H1 (cell line): ENCODE measurements at regions not wholly inside any gene's neighbourhood (a gene's known extent, or its start where the extent isn't known, plus 50 kb on each side); places are given as distances from the start of the nearest gene placed in this dataset.

Source experiments
- CTCF ChIA-PET: fragments of 300-600 bp; sonication (Branson Sonifier 250); formaldehyde crosslinking; loops from one replicate; lab custom pipeline; 2021; ENCODE audit not compliant: partially characterized antibody; lab: Charles Lee
- POLR2A ChIA-PET: fragments of 300-600 bp; sonication (Branson Sonifier 250); formaldehyde crosslinking; loops from one replicate; lab custom pipeline; 2021; ENCODE audit warnings: inconsistent platforms; ENCODE audit not compliant: partially characterized antibody; lab: Charles Lee
- DNase-seq, 2 experiments: peaks; one replicate each; pipeline versions ENCODE4 v3.0.0 to v3.0.0-alpha.2; 2010 to 2022; ENCODE audit warnings: low spot score in 2 of 2, low read depth in 1 of 2, mixed read lengths in 1 of 2
- FAIRE-seq: peaks from 2 replicates; lab custom pipeline; 2011; peaks lifted over from hg19 to GRCh38; lab: Jason Lieb, UNC
- H2AFZ ChIP-seq: 2 replicates; pipeline ENCODE4 v1.8.1; 2012; ENCODE audit warnings: low read length, inconsistent platforms
- H2AK5ac ChIP-seq: 2 replicates; pipeline ENCODE4 v1.6.1; 2013; ENCODE audit warnings: low read depth, low read length
- H2BK120ac ChIP-seq: replicated peaks from 2 replicates; pipeline ENCODE3; 2013; ENCODE audit warnings: low read depth, low read length, inconsistent platforms
- H2BK12ac ChIP-seq: 2 replicates; pipeline ENCODE4 v1.6.1; 2013; ENCODE audit warnings: low read depth, low read length
- H2BK15ac ChIP-seq: 2 replicates; pipeline ENCODE4 v1.6.1; 2013; ENCODE audit warnings: low read length
- H2BK20ac ChIP-seq: 2 replicates; pipeline ENCODE4 v1.6.1; 2013; ENCODE audit warnings: low read length
- H2BK5ac ChIP-seq: 2 replicates; pipeline ENCODE4 v1.6.1; 2013; ENCODE audit warnings: low read depth, low read length
- H3K14ac ChIP-seq: 2 replicates; pipeline ENCODE4 v1.6.1; 2013; ENCODE audit warnings: inconsistent platforms; ENCODE audit not compliant: insufficient read length
- H3K18ac ChIP-seq: 2 replicates; pipeline ENCODE4 v1.6.1; 2013; ENCODE audit warnings: low read length; ENCODE audit errors: extremely low read depth
- H3K23ac ChIP-seq: 2 replicates; pipeline ENCODE4 v1.6.1; 2013; ENCODE audit warnings: inconsistent platforms; ENCODE audit not compliant: insufficient read length
- H3K23me2 ChIP-seq: 2 replicates; pipeline ENCODE4 v1.6.1; 2013; ENCODE audit warnings: low read depth, low read length
- H3K27ac ChIP-seq: 2 replicates; pipeline ENCODE4 v1.6.1; 2011; ENCODE audit warnings: low read depth, low read length, inconsistent platforms
- H3K27me3 ChIP-seq, 4 experiments: replicated peaks in 1 of 4; 1 replicate in 1 of 4; 2 replicates in 3 of 4; pipeline versions ENCODE4 v1.6.1 to v1.8.1; 2011 to 2013; ENCODE audit warnings: low read length in 3 of 4, mild to moderate bottlenecking in 3 of 4, inconsistent platforms in 2 of 4, mixed read lengths in 2 of 4, moderate library complexity in 1 of 4; ENCODE audit not compliant: control insufficient read depth in 3 of 4, insufficient read depth in 3 of 4; ENCODE audit errors: extremely low read depth in 1 of 4
- H3K36me3 ChIP-seq, 4 experiments: 2 replicates each; pipeline versions ENCODE4 v1.6.1 to v1.8.1; 2011 to 2013; ENCODE audit warnings: mild to moderate bottlenecking in 4 of 4, low read length in 3 of 4, moderate library complexity in 2 of 4, control low read depth in 1 of 4, inconsistent platforms in 1 of 4; ENCODE audit not compliant: insufficient read depth in 4 of 4, control insufficient read depth in 2 of 4
- H3K4ac ChIP-seq: replicated peaks from 2 replicates; pipeline ENCODE3; 2013; ENCODE audit warnings: low read length, low read depth, mixed read lengths, inconsistent platforms; ENCODE audit not compliant: insufficient read length
- H3K4me1 ChIP-seq, 4 experiments: replicated peaks in 1 of 4; 1 replicate in 1 of 4; 2 replicates in 3 of 4; pipeline versions ENCODE4 v1.6.1 to v1.8.1; 2011 to 2013; ENCODE audit warnings: low read length in 3 of 4, inconsistent platforms in 2 of 4, mixed read lengths in 1 of 4; ENCODE audit not compliant: insufficient read depth in 4 of 4, control insufficient read depth in 3 of 4
- H3K4me2 ChIP-seq, 2 experiments: 2 replicates each; pipeline versions ENCODE4 v1.6.1 to v1.8.1; 2011 to 2013; ENCODE audit warnings: low read depth in 2 of 2, low read length in 2 of 2, control low read depth in 1 of 2, inconsistent platforms in 1 of 2, mild to moderate bottlenecking in 1 of 2; ENCODE audit not compliant: insufficient read depth in 1 of 2
- H3K4me3 ChIP-seq, 4 experiments: fragments of 200-600, 300-600 bp in 1 of 4; sonication (generic), shearing (Covaris generic), sonication (Bioruptor Twin) in 1 of 4; 2 replicates each; pipeline versions ENCODE4 v1.5.1 to v1.8.1; 2011 to 2016; ENCODE audit warnings: low read length in 4 of 4, low read depth in 3 of 4, control low read depth in 2 of 4, inconsistent platforms in 2 of 4, mild to moderate bottlenecking in 2 of 4, mixed read lengths in 1 of 4, moderate library complexity in 1 of 4; ENCODE audit not compliant: insufficient read depth in 2 of 4; ENCODE audit errors: extremely low read depth in 1 of 4
- H3K56ac ChIP-seq: replicated peaks from 2 replicates; pipeline ENCODE3; 2013; ENCODE audit warnings: low read depth, mild to moderate bottlenecking, mixed read lengths, low read length, inconsistent platforms; ENCODE audit not compliant: insufficient read length
- H3K79me1 ChIP-seq: 2 replicates; pipeline ENCODE4 v1.6.1; 2013; ENCODE audit warnings: low read depth, low read length, control low read depth
- H3K79me2 ChIP-seq, 2 experiments: 2 replicates each; pipeline versions ENCODE4 v1.6.1 to v1.8.1; 2012 to 2013; ENCODE audit warnings: low read length in 2 of 2, mild to moderate bottlenecking in 2 of 2, inconsistent platforms in 1 of 2; ENCODE audit not compliant: insufficient read depth in 2 of 2, control insufficient read depth in 1 of 2
- H3K9ac ChIP-seq, 4 experiments: replicated peaks in 1 of 4; 1 replicate in 1 of 4; 2 replicates in 3 of 4; pipeline versions ENCODE4 v1.6.1 to v1.8.1; 2011 to 2013; ENCODE audit warnings: low read depth in 3 of 4, low read length in 3 of 4, control low read depth in 2 of 4, mild to moderate bottlenecking in 2 of 4, moderate library complexity in 2 of 4, inconsistent platforms in 1 of 4; ENCODE audit errors: extremely low read depth in 1 of 4
- H3K9me3 ChIP-seq, 2 experiments: 2 replicates each; pipeline versions ENCODE4 v1.6.1 to v1.8.1; 2012 to 2013; ENCODE audit warnings: mild to moderate bottlenecking in 2 of 2, moderate library complexity in 2 of 2, control low read depth in 1 of 2, inconsistent platforms in 1 of 2, low read depth in 1 of 2, low read length in 1 of 2, mixed read lengths in 1 of 2; ENCODE audit not compliant: insufficient read depth in 2 of 2
- H4K20me1 ChIP-seq, 2 experiments: replicated peaks in 1 of 2; 2 replicates each; pipeline versions ENCODE3 to v1.8.1; 2011 to 2013; ENCODE audit warnings: inconsistent platforms in 2 of 2, low read length in 2 of 2, mild to moderate bottlenecking in 1 of 2; ENCODE audit not compliant: insufficient read depth in 2 of 2, control insufficient read depth in 1 of 2
- H4K5ac ChIP-seq: 2 replicates; pipeline ENCODE4 v1.6.1; 2013; ENCODE audit warnings: low read length, low read depth, mixed read lengths, inconsistent platforms; ENCODE audit not compliant: insufficient read length
- H4K8ac ChIP-seq: 2 replicates; pipeline ENCODE4 v1.8.0; 2013; ENCODE audit warnings: mild to moderate bottlenecking, moderate library complexity, low read length, inconsistent platforms; ENCODE audit not compliant: insufficient read depth; ENCODE audit errors: extremely low read depth
- H4K91ac ChIP-seq: replicated peaks from 2 replicates; pipeline ENCODE3; 2013; ENCODE audit warnings: low read length, mixed read lengths, inconsistent platforms; ENCODE audit not compliant: insufficient read length
- CTBP2 ChIP-seq: IDR thresholded peaks from 2 replicates; pipeline ENCODE4 v1.7.0; 2011; ENCODE audit warnings: borderline replicate concordance, mild to moderate bottlenecking, moderate library complexity, mixed read lengths, low read length; ENCODE audit not compliant: insufficient read depth, insufficient read length
- FOSL1 ChIP-seq: IDR thresholded peaks from 2 replicates; pipeline ENCODE4 v1.6.1; 2011; ENCODE audit warnings: mild to moderate bottlenecking, low read depth, low read length, moderate library complexity; ENCODE audit not compliant: insufficient read depth
- GTF2F1 ChIP-seq: IDR thresholded peaks from 2 replicates; pipeline ENCODE4 v1.6.1; 2012; ENCODE audit warnings: low read depth, low read length, improper control_type of control experiment, borderline replicate concordance
- HDAC6 ChIP-seq: IDR thresholded peaks from one replicate; pipeline ENCODE4 v1.7.1; 2012; ENCODE audit warnings: low read depth, mild to moderate bottlenecking, inconsistent platforms, low read length, moderate library complexity
- JUN ChIP-seq: IDR thresholded peaks from 2 replicates; pipeline ENCODE4 v1.6.1; 2011; ENCODE audit warnings: low read depth, mild to moderate bottlenecking, improper control_type of control experiment, low read length
- KDM1A ChIP-seq: fragments of 200-600, 300-600 bp; sonication (generic); IDR thresholded peaks from 2 replicates; pipeline ENCODE4 v1.7.1; 2016; ENCODE audit warnings: mild to moderate bottlenecking, low read length, borderline replicate concordance
- KDM4A ChIP-seq: IDR thresholded peaks from one replicate; pipeline ENCODE4 v1.7.1; 2012; ENCODE audit warnings: low read depth, mild to moderate bottlenecking, moderate library complexity, low read length, inconsistent platforms; ENCODE audit not compliant: severe bottlenecking
- KDM5A ChIP-seq: fragments of 200-600 bp; IDR thresholded peaks from 2 replicates; pipeline ENCODE4 v1.7.1; 2012; ENCODE audit warnings: mild to moderate bottlenecking, low read length, inconsistent platforms, mixed read lengths
- PHF8 ChIP-seq: fragments of 200-600 bp; sonication (generic); conservative IDR thresholded peaks from 2 replicates; pipeline ENCODE4 v1.7.1; 2012; ENCODE audit warnings: low read depth, mild to moderate bottlenecking, inconsistent platforms, low read length, moderate library complexity
- RXRA ChIP-seq: IDR thresholded peaks from 2 replicates; pipeline ENCODE4 v1.6.1; 2011; ENCODE audit warnings: low read depth, mild to moderate bottlenecking, low read length, moderate library complexity; ENCODE audit not compliant: insufficient read depth
- SIX5 ChIP-seq: IDR thresholded peaks from 2 replicates; pipeline ENCODE4 v1.6.1; 2011; ENCODE audit warnings: mild to moderate bottlenecking, low read depth, low read length
- SP4 ChIP-seq: IDR thresholded peaks from 2 replicates; pipeline ENCODE4 v1.6.1; 2012; ENCODE audit warnings: low read length, inconsistent platforms
- WGBS, 2 experiments: shearing (Covaris generic) in 1 of 2; methylation state at CpG; one replicate each; pipeline versions ENCODE4 v1.1.6 to v1.1.7; 2013 to 2015; ENCODE audit warnings: low lambda C conversion rate in 2 of 2, mixed read lengths in 2 of 2, inconsistent platforms in 1 of 2, low coverage in 1 of 2, missing lambda C conversion rate in 1 of 2; ENCODE audit not compliant: insufficient replicate concordance in 2 of 2, insufficient coverage in 1 of 2, insufficient read length in 1 of 2; ENCODE audit errors: extremely low coverage in 1 of 2, missing lambda C conversion rate in 1 of 2; 5-methylcytosine and 5-hydroxymethylcytosine counted together
- TF ChIP-seq, protein P1 (sequence below), 3 experiments: IDR thresholded peaks; 1 replicate in 2 of 3; 2 replicates in 1 of 3; pipeline versions ENCODE4 v1.5.1 to v1.6.1; 2011; ENCODE audit warnings: low read length in 3 of 3, mild to moderate bottlenecking in 3 of 3, inconsistent platforms in 2 of 3, low read depth in 1 of 3, moderate library complexity in 1 of 3; ENCODE audit not compliant: insufficient read depth in 1 of 3; ENCODE audit errors: control extremely low read depth in 1 of 3

DNA sequence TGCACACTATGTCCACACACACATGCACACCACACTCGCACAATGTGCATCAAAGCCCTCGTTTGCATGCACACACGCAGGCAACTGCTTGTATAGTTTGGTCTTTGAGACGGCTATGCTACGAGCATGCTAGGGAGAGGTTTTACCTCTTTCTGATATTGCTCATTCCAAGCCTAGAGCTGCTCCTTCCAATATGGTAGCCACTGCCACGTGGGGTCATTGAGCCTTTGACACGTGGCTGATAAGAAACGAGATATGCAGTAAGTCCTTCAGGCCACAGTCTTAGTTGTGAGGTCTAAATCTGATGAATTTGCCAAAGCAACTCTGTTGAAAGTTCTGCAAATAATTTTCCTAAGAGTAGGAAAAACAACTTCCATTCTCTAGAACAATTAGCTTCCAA is 204.4 kb downstream of the KLF6 start:
- no peak for FAIRE-seq
- Histone ChIP-seq H2AK5ac (no peak overlapping the region), H3K27ac (no peak overlapping the region), H3K14ac (no peak overlapping the region), H2BK15ac (no peak overlapping the region), H4K20me1 (no peaks in the 10 kb centered on the region), H4K5ac (no peak overlapping the region), H4K91ac (no peak overlapping the region), H4K8ac (no peak overlapping the region; the same call in 1 of the 2 replicates), H3K79me2 (no peaks in the 10 kb centered on the region), H2AFZ (no peak overlapping the region), H3K79me1 (no peaks in the 10 kb centered on the region), H2BK20ac (no peak overlapping the region), H3K23me2 (no peaks in the 10 kb centered on the region), H3K4ac (no peak overlapping the region), H3K56ac (no peak overlapping the region), H3K9ac (no peak overlapping the region), H3K18ac (no peak overlapping the region), H3K23ac (no peak overlapping the region), H3K36me3 (no peaks in the 10 kb centered on the region), H3K4me2 (no peak overlapping the region), H2BK120ac (no peak overlapping the region), H2BK12ac (no peak overlapping the region), H3K4me3 (no peak overlapping the region), H3K27me3 (no peaks in the 10 kb centered on the region), H3K9me3 (no peaks in the 10 kb centered on the region), H2BK5ac (no peak overlapping the region), H3K4me1 (peaks cover 0 to 2% (median 0%) of the 10 kb centered on the region in 4 experiments; a peak in 1 of 7 replicates)
- ChIA-PET POLR2A (no interaction called here), CTCF (no interaction called here)
- 96% methylated on average over 8 of the region's 8 CpGs; no CpG with 5 or more reads in 1 of the 2 experiments for WGBS, 2 experiments
- DNase-seq: no peak
- no peak for TF ChIP-seq FOSL1
- TF ChIP-seq SP4: no peak
- TF ChIP-seq CTBP2: no peak
- no peak for TF ChIP-seq JUN
- TF ChIP-seq KDM5A: no peak
- TF ChIP-seq KDM1A: no peak
- no peak for TF ChIP-seq KDM4A
- no peak for TF ChIP-seq PHF8
- no peak for TF ChIP-seq SIX5
- TF ChIP-seq, protein P1, sequence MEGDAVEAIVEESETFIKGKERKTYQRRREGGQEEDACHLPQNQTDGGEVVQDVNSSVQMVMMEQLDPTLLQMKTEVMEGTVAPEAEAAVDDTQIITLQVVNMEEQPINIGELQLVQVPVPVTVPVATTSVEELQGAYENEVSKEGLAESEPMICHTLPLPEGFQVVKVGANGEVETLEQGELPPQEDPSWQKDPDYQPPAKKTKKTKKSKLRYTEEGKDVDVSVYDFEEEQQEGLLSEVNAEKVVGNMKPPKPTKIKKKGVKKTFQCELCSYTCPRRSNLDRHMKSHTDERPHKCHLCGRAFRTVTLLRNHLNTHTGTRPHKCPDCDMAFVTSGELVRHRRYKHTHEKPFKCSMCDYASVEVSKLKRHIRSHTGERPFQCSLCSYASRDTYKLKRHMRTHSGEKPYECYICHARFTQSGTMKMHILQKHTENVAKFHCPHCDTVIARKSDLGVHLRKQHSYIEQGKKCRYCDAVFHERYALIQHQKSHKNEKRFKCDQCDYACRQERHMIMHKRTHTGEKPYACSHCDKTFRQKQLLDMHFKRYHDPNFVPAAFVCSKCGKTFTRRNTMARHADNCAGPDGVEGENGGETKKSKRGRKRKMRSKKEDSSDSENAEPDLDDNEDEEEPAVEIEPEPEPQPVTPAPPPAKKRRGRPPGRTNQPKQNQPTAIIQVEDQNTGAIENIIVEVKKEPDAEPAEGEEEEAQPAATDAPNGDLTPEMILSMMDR (IDR thresholded peaks at IDR 0.05; ENCODE audit: control extremely low read depth in 1 of 3, insufficient read depth in 1 of 3, low read depth in 1 of 3, low read length in 3 of 3): no peak
- TF ChIP-seq RXRA: no peak
- TF ChIP-seq GTF2F1: no peak
- TF ChIP-seq HDAC6: no peak
